Naive thymus-derived CD4-positive, alpha-beta T cell (primary cell): ENCODE measurements at regions not wholly inside any gene's neighbourhood (a gene's known extent, or its start where the extent isn't known, plus 50 kb on each side); places are given as distances from the start of the nearest gene placed in this dataset.
"Not testable (repeated sequence)": the region's sequence is repeated elsewhere in the genome, so short reads cannot be mapped to it uniquely, and the experiment has no call there.

Experiments used
- ATAC-seq: fragments of 150-1000 bp; cut with Tn5 transposase; 2 replicates; pipeline ENCODE4 v1.10.0; 2021; ENCODE audit warnings: mild to moderate bottlenecking, moderate library complexity
- CTCF ChIA-PET: fragments of 350-600 bp; sonication (Branson Sonifier 250); formaldehyde crosslinking; loops from one replicate; lab custom pipeline; 2021; ENCODE audit warnings: antibody characterized with exemption; lab: Charles Lee
- POLR2A ChIA-PET: fragments of 350-600 bp; sonication (Branson Sonifier 250); formaldehyde crosslinking; loops from one replicate; lab custom pipeline; 2021; ENCODE audit warnings: antibody characterized with exemption, inconsistent platforms; lab: Charles Lee
- DNase-seq, 9 donors: peaks; one replicate each; pipeline versions ENCODE4 v3.0.0 to v3.0.0-alpha.2; 2020 to 2022; ENCODE audit warnings: mixed read lengths in 1 of 9
- H3K27ac ChIP-seq: one replicate; pipeline ENCODE4 v1.7.0; 2013; ENCODE audit warnings: mild to moderate bottlenecking, low read depth, low read length, moderate library complexity
- H3K27me3 ChIP-seq, 2 donors: one replicate each; pipeline ENCODE4 v1.7.0; 2013; ENCODE audit warnings: low read length in 2 of 2, mild to moderate bottlenecking in 2 of 2, moderate library complexity in 2 of 2; ENCODE audit not compliant: control insufficient read depth in 2 of 2, insufficient read depth in 2 of 2
- H3K36me3 ChIP-seq, 3 experiments: 1 replicate in 2 of 3; 2 replicates in 1 of 3; pipeline ENCODE4 v1.7.0; 2013; ENCODE audit warnings: low read length in 3 of 3, mild to moderate bottlenecking in 3 of 3, moderate library complexity in 1 of 3; ENCODE audit not compliant: insufficient read depth in 3 of 3, control insufficient read depth in 2 of 3
- H3K4me1 ChIP-seq, 2 donors: one replicate each; pipeline ENCODE4 v1.7.0; 2013; ENCODE audit warnings: low read length in 2 of 2, mild to moderate bottlenecking in 2 of 2, moderate library complexity in 1 of 2; ENCODE audit not compliant: control insufficient read depth in 2 of 2, insufficient read depth in 2 of 2
- H3K4me3 ChIP-seq: 2 replicates; pipeline ENCODE4 v1.7.0; 2013; ENCODE audit warnings: mild to moderate bottlenecking, low read length
- H3K9me3 ChIP-seq, 3 experiments: 1 replicate in 2 of 3; 2 replicates in 1 of 3; pipeline ENCODE4 v1.7.0; 2013; ENCODE audit warnings: low read length in 3 of 3; ENCODE audit not compliant: control insufficient read depth in 2 of 3
- H3K27ac Mint-ChIP-seq, 9 donors: one replicate each; pipeline ENCODE4 v1.8.0; 2020 to 2022; ENCODE audit warnings: mixed read lengths in 9 of 9, mild to moderate bottlenecking in 8 of 9, moderate library complexity in 5 of 9, inconsistent platforms in 2 of 9
- H3K27me3 Mint-ChIP-seq, 5 donors: one replicate each; pipeline ENCODE4 v1.8.0; 2021 to 2022; ENCODE audit warnings: mixed read lengths in 5 of 5, mild to moderate bottlenecking in 1 of 5
- H3K36me3 Mint-ChIP-seq, 5 donors: one replicate each; pipeline ENCODE4 v1.8.0; 2020 to 2022; ENCODE audit warnings: mixed read lengths in 5 of 5, mild to moderate bottlenecking in 3 of 5, inconsistent platforms in 1 of 5
- H3K4me1 Mint-ChIP-seq, 7 donors: one replicate each; pipeline ENCODE4 v1.8.0; 2020 to 2022; ENCODE audit warnings: mixed read lengths in 7 of 7, mild to moderate bottlenecking in 3 of 7, inconsistent platforms in 1 of 7
- H3K4me3 Mint-ChIP-seq, 10 donors: one replicate each; pipeline ENCODE4 v1.8.0; 2020 to 2022; ENCODE audit warnings: mild to moderate bottlenecking in 10 of 10, mixed read lengths in 10 of 10, moderate library complexity in 6 of 10, inconsistent platforms in 2 of 10
- H3K9me3 Mint-ChIP-seq, 11 donors: one replicate each; pipeline ENCODE4 v1.8.0; 2020 to 2022; ENCODE audit warnings: mixed read lengths in 11 of 11, mild to moderate bottlenecking in 4 of 11, inconsistent platforms in 1 of 11, moderate library complexity in 1 of 11
- intact Hi-C, 2 donors: fragments of 100-400 bp; cut with micrococcal nuclease; formaldehyde crosslinking; loops; one replicate each; pipeline ENCODE4 v1.15.1; 2023

DNA sequence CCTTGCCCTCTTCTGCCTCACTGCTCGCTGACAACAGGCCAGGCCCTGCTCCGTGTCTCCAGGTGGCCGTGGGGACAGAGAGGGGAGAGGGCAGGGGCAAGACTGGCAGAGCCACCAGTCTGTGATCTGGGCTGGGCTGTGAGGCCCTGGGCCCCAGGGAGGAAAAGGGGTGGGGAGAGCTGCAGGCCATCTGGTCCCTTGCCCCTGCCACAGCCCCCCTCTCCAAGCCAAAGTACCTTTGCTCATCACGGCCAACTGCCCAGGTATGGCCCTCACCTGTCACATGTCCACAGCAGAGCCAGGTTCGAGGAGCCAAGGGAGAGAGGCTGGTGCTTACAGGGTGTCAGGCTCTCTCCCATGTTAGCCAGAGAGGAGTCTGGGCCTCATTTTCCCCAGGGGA is 91.4 kb upstream of the LHX1 start:
- ChIA-PET CTCF (interaction anchor here (0.6 kb wide), 1 partner anchor 339 kb away, joined by 3 read pairs; no protein-coding TSS in a partner anchor), POLR2A (no interaction called here)
- Histone ChIP-seq H3K36me3 (no peaks in the 10 kb centered on the region), H3K4me3 (no peak overlapping the region), H3K27ac (no peak overlapping the region), H3K9me3 (no peaks in the 10 kb centered on the region), H3K27me3 (no peaks in the 10 kb centered on the region), H3K4me1 (peaks cover 0 to 6% of the 10 kb centered on the region in 2 donors)
- ATAC-seq (no peak), DNase-seq (no peak)
- Mint-ChIP-seq H3K9me3 (peaks cover 0 to 8% (median 0%) of the 10 kb centered on the region in 11 donors), H3K27ac (no peak overlapping the region), H3K36me3 (peaks cover 0 to 4% (median 0%) of the 10 kb centered on the region in 5 donors), H3K4me3 (no peak overlapping the region), H3K27me3 (peaks cover 12 to 40% (median 36%) of the 10 kb centered on the region in 5 donors), H3K4me1 (peaks cover 0 to 16% (median 0%) of the 10 kb centered on the region in 7 donors)
- intact Hi-C loops = no loop called here

DNA sequence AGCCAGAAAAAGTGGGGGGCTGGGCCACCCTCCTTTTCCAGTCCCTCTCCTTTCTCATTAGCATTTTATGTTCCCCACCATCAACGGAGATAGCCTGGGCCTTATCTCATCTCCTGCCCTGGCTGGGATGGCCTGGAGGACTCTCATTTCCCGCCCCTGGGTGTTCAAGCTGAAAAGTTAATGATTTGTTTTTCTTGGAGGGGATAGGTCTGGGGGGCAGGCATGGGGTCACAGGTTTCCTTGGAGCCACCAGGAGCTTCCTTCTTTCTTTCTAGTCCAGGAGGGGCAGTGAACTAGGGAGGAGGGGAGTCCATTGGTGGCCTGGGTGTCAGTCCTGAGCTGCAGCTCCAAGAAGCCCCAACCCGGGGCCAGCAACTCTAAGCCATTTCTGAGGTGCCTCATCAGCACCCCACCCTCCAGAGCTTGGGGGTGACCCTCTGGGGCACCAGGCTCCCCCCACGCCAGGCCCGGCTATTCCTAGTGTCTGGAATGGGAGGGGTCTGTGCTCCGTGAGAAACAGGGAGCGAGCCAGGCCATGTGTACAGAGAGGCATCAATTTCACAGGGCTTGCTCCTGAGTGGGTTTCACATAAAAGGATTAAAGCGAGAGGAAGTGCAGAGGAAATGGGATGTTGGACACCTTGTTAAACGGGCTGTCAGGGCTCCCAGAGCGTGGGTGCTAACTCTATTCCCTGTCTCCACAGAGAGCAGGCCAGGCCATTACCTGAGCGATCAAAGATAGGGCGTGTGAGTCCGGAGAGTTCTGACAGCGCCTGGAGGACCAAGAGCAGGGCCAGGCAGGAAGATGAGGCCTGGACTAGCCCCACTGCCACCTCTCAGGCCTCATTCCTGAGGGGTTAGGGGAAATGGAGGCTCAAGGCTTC is 90.6 kb upstream of the LHX1 start:
- Histone ChIP-seq H3K36me3 (no peaks in the 10 kb centered on the region), H3K9me3 (no peaks in the 10 kb centered on the region), H3K27me3 (no peaks in the 10 kb centered on the region), H3K4me3 (no peak overlapping the region), H3K4me1 (peaks cover 0 to 6% of the 10 kb centered on the region in 2 donors), H3K27ac (no peak overlapping the region)
- intact Hi-C loops = no loop called here
- Mint-ChIP-seq H3K36me3 (no peaks in the 10 kb centered on the region), H3K4me3 (no peak overlapping the region), H3K4me1 (peaks cover 0 to 19% (median 0%) of the 10 kb centered on the region in 7 donors), H3K27me3 (peaks cover 12 to 40% (median 36%) of the 10 kb centered on the region in 5 donors), H3K9me3 (peaks cover 0 to 3% (median 0%) of the 10 kb centered on the region in 11 donors), H3K27ac (no peak overlapping the region)
- CTCF ChIA-PET = no interaction called here
- POLR2A ChIA-PET = no interaction called here
- no peak for ATAC-seq
- DNase-seq = no peak

DNA sequence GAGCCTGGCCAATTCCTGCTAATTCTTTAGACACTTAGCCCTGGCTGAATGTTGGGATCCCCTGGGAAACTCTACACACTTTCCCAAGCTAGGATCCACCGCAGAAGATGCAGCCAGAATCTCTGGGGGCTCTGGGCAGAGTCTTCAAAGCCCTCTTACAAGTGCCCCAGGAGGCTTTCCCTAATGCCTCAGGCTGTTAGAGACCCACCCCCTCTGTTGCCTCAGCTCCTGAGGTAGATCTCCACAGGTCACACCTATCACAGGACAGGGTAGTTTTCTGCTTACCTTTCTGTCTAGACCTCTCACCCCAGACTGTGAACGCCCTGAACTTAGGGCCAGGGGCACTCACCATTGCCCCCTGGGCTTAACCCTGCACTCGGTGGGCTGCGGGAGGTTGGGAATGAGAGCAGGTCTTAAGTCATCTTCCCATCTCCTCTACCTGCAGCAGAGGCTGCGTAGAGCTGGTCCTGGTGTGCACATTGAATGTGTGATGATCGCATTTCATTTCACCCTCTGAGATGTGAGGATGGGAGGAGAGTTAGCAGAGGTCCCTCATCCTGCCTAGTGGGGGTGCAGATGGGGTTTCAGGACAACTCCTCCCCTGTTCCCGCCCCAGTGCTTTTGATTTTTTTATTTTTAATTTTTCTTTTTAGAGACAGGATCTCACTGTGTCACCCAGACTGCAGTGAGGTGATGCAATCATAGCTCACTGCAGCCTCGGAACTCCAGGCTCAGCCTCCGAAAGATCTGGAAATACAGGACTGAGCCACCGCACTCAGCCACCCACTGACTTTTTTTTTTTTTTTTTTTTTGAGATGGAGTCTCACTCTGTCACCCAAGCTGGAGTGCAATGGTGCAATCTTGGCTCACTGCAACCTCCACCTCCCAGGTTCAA is 89.0 kb upstream of the LHX1 start:
- POLR2A ChIA-PET = no interaction called here
- Histone ChIP-seq H3K27ac (no peak overlapping the region), H3K9me3 (no peaks in the 10 kb centered on the region), H3K27me3 (no peaks in the 10 kb centered on the region), H3K4me3 (no peak overlapping the region), H3K4me1 (peaks cover 0 to 6% of the 10 kb centered on the region in 2 donors), H3K36me3 (no peaks in the 10 kb centered on the region)
- H3K4me1 Mint-ChIP-seq = peaks cover 0 to 19% (median 0%) of the 10 kb centered on the region in 7 donors
- no peak for DNase-seq
- peaks cover 0 to 2% (median 0%) of the 10 kb centered on the region in 11 donors for H3K9me3 Mint-ChIP-seq
- H3K36me3 Mint-ChIP-seq = no peaks in the 10 kb centered on the region
- no peak overlapping the region for H3K27ac Mint-ChIP-seq
- CTCF ChIA-PET = interaction anchor here (1.0 kb wide), 1 partner anchor 220 kb away, joined by 3 read pairs; no protein-coding TSS in a partner anchor
- ATAC-seq = no peak
- peaks cover 12 to 41% (median 29%) of the 10 kb centered on the region in 5 donors for H3K27me3 Mint-ChIP-seq
- no peak overlapping the region for H3K4me3 Mint-ChIP-seq
- intact Hi-C loops = no loop called here

DNA sequence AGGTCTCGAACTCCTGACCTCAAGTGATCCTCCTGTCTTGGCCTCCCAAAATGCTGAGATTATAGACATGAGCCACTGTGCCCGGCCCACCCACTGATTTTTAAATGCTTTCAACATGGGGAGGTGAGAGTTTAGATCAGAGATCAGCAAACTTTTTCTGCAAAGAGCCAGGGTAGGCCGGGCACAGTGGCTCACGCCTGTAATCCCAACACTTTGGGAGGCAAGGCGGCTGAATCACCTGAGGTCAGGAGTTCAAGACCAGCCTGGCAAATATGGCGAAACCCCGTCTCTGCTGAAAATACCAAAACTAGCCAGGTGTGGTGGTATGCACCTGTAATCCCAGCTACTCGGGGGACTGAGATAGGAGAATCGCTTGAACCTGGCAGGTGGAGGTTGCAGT is 88.3 kb upstream of the LHX1 start:
- Mint-ChIP-seq H3K4me1 (peaks cover 0 to 19% (median 0%) of the 10 kb centered on the region in 7 donors), H3K27me3 (peaks cover 9 to 37% (median 25%) of the 10 kb centered on the region in 5 donors)
- intact Hi-C loops, H3K9me3 ChIP-seq, H3K27me3 ChIP-seq, H3K4me3 Mint-ChIP-seq, ATAC-seq, H3K36me3 ChIP-seq, POLR2A ChIA-PET, H3K4me3 ChIP-seq, H3K9me3 Mint-ChIP-seq, H3K4me1 ChIP-seq, H3K36me3 Mint-ChIP-seq, H3K27ac ChIP-seq, H3K27ac Mint-ChIP-seq, DNase-seq: not testable (repeated sequence)
- CTCF ChIA-PET = interaction anchor here (1.0 kb wide), 1 partner anchor 221 kb away, joined by 3 read pairs; no protein-coding TSS in a partner anchor

DNA sequence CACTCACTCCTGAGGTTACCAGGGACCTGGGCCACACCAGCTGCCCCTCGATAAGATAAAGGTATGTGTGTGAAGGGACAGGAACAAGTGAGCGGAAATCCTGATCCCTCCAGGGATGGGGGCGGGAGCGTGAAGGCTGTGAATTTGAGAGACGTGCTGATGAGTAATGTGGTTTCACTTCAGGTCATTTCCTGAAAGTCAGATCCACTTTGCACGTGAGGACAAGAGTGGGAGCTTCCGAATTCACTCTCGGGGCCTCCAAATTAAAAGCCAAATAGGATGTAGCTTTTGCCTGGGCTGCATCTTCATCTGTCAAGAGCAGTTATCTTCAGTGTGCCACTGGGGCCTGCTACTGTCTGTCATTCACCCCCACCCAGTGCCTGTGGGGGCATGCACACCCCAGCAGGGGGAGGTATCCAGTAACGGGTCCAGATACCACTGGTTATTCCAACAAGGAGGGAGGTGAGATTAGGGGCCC is 87.4 kb upstream of the LHX1 start:
- Histone ChIP-seq H3K9me3 (no peaks in the 10 kb centered on the region), H3K4me1 (peaks cover 0 to 6% of the 10 kb centered on the region in 2 donors), H3K4me3 (no peak overlapping the region), H3K36me3 (no peaks in the 10 kb centered on the region), H3K27me3 (no peaks in the 10 kb centered on the region), H3K27ac (no peak overlapping the region)
- Mint-ChIP-seq H3K27me3 (peaks cover under 1 to 29% (median 16%) of the 10 kb centered on the region in 5 donors), H3K9me3 (peaks cover 0 to 2% (median 0%) of the 10 kb centered on the region in 11 donors), H3K36me3 (no peaks in the 10 kb centered on the region), H3K27ac (no peak overlapping the region), H3K4me3 (peak overlapping the region in 1 of 10 donors; percentile 44), H3K4me1 (peaks cover 0 to 19% (median 0%) of the 10 kb centered on the region in 7 donors)
- no peak for ATAC-seq
- intact Hi-C loops = no loop called here
- CTCF ChIA-PET = no interaction called here
- DNase-seq = peak in 1 of 9 donors; percentile 53
- POLR2A ChIA-PET = interaction anchor here (0.6 kb wide), 1 partner anchor 136 kb away, joined by 3 read pairs; no protein-coding TSS in a partner anchor

DNA sequence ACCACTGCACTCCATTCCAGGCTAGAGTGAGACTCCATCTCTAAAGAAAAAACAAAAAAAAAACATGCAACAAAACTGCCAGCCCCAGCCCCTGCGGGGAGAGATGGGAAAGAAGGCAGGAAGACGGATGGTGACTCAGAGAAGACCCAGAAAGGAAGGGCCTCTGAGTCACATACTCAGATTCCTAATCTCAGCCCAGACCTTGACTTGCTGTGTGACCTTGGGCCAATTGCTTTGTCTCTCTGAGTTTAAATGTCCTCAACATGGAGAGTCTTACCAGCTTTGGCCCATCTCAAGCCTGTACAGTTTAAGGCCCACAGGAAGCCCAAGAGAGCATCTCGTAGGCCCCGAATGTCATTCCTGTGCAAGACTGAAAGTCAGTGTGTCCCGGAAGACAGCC is 86.5 kb upstream of the LHX1 start:
- peaks cover 0 to 4% (median 0%) of the 10 kb centered on the region in 11 donors for H3K9me3 Mint-ChIP-seq
- no peak for DNase-seq
- POLR2A ChIA-PET = no interaction called here
- no peak overlapping the region for H3K27ac Mint-ChIP-seq
- intact Hi-C loops = no loop called here
- H3K27me3 ChIP-seq = no peaks in the 10 kb centered on the region
- no peak overlapping the region for H3K27ac ChIP-seq
- H3K36me3 Mint-ChIP-seq = no peaks in the 10 kb centered on the region
- no peaks in the 10 kb centered on the region for H3K9me3 ChIP-seq
- peaks cover 0 to 6% of the 10 kb centered on the region in 2 donors for H3K4me1 ChIP-seq
- CTCF ChIA-PET = no interaction called here
- no peak overlapping the region for H3K4me3 ChIP-seq
- H3K4me3 Mint-ChIP-seq = no peak overlapping the region
- H3K36me3 ChIP-seq = no peaks in the 10 kb centered on the region
- H3K27me3 Mint-ChIP-seq = peaks cover 0 to 20% (median 8%) of the 10 kb centered on the region in 5 donors
- H3K4me1 Mint-ChIP-seq = peaks cover 0 to 19% (median 0%) of the 10 kb centered on the region in 7 donors
- no peak for ATAC-seq
